ENCODE measurements at regions not wholly inside any gene's neighbourhood (a gene's known extent, or its start where the extent isn't known, plus 50 kb on each side); places are given as distances from the start of the nearest gene placed in this dataset.

GRCh38 chr5:143536364-143536763 lies 132.9 kb upstream of the NR3C1 start:
- peak; percentile 90 for DNase-seq (ENCODE audit: low read depth)
- H3K36me3 ChIP-seq (ENCODE audit: control insufficient read depth, insufficient read depth, low read length), result no peaks in the 10 kb centered on the region
- no peak for TF ChIP-seq CTCF (IDR thresholded peaks at IDR 0.05; ENCODE audit: insufficient read depth, low read depth, low read length)
- ChIA-PET CTCF (interaction anchor here (0.8 to 1.5 kb wide), 4 partner anchors 132 to 432 kb away, joined by 3 to 4 read pairs (median 4); no protein-coding TSS in a partner anchor), POLR2A (no interaction called here)
- no peak overlapping the region for H3K4me3 ChIP-seq (ENCODE audit: low read depth, low read length)
- H3K27me3 ChIP-seq (ENCODE audit: control insufficient read depth, insufficient read depth, low read length), result no peaks in the 10 kb centered on the region

GRCh38 chr5:143534761-143535154 lies 131.3 kb upstream of the NR3C1 start:
- no peak for DNase-seq (ENCODE audit: low read depth)
- ChIA-PET POLR2A (no interaction called here), CTCF (interaction anchor here (1.0 to 1.5 kb wide), 2 partner anchors 131 to 433 kb away, joined by 3 to 5 read pairs; partner anchors contain the start of gene NR3C1)
- TF ChIP-seq CTCF (IDR thresholded peaks at IDR 0.05; ENCODE audit: insufficient read depth, low read depth, low read length), result no peak
- H3K4me3 ChIP-seq (ENCODE audit: low read depth, low read length), result no peak overlapping the region
- H3K27me3 ChIP-seq (ENCODE audit: control insufficient read depth, insufficient read depth, low read length), result no peaks in the 10 kb centered on the region
- no peaks in the 10 kb centered on the region for H3K36me3 ChIP-seq (ENCODE audit: control insufficient read depth, insufficient read depth, low read length)

- POLR2A ChIA-PET, result no interaction called here
- no peaks in the 10 kb centered on the region for H3K27me3 ChIP-seq (ENCODE audit: control insufficient read depth, insufficient read depth, low read length)
- no peak for DNase-seq (ENCODE audit: low read depth)
- CTCF ChIA-PET, result interaction anchor here (1.0 kb wide), 1 partner anchor 131 kb away, joined by 5 read pairs; the partner anchor contains the start of gene NR3C1
- H3K4me3 ChIP-seq (ENCODE audit: low read depth, low read length), result no peak overlapping the region
- H3K36me3 ChIP-seq (ENCODE audit: control insufficient read depth, insufficient read depth, low read length), result no peaks in the 10 kb centered on the region
- no peak for TF ChIP-seq CTCF (IDR thresholded peaks at IDR 0.05; ENCODE audit: insufficient read depth, low read depth, low read length)
Measured at GRCh38 chr5:143533978-143534760, 130.7 kb upstream of the NR3C1 start.

GRCh38 chr5:143533475-143533874 lies 130.0 kb upstream of the NR3C1 start:
- CTCF ChIA-PET, result no interaction called here
- TF ChIP-seq CTCF (IDR thresholded peaks at IDR 0.05; ENCODE audit: insufficient read depth, low read depth, low read length), result no peak

GRCh38 chr5:143527808-143528207 lies 124.3 kb upstream of the NR3C1 start:
- no peak for TF ChIP-seq CTCF (IDR thresholded peaks at IDR 0.05; ENCODE audit: insufficient read depth, low read depth, low read length)
- CTCF ChIA-PET, result interaction anchor here (1.0 kb wide), 1 partner anchor 16 kb away, joined by 3 read pairs; no protein-coding TSS in a partner anchor
- POLR2A ChIA-PET, result no interaction called here
- no peaks in the 10 kb centered on the region for H3K36me3 ChIP-seq (ENCODE audit: control insufficient read depth, insufficient read depth, low read length)
- H3K27me3 ChIP-seq (ENCODE audit: control insufficient read depth, insufficient read depth, low read length), result no peaks in the 10 kb centered on the region
- no peak overlapping the region for H3K4me3 ChIP-seq (ENCODE audit: low read depth, low read length)
- no peak for DNase-seq (ENCODE audit: low read depth)

More at GRCh38 chr5:143533475-143533874, 130.0 kb upstream of the NR3C1 start:
- Histone ChIP-seq H3K4me3 (ENCODE audit: low read depth, low read length) (no peak overlapping the region), H3K36me3 (ENCODE audit: control insufficient read depth, insufficient read depth, low read length) (no peaks in the 10 kb centered on the region), H3K27me3 (ENCODE audit: control insufficient read depth, insufficient read depth, low read length) (no peaks in the 10 kb centered on the region)
- POLR2A ChIA-PET, result no interaction called here
- DNase-seq (ENCODE audit: low read depth), result no peak

Data from BJ (cell line).